NT2/D1 (cell line): ENCODE measurements at regions not wholly inside any gene's neighbourhood (a gene's known extent, or its start where the extent isn't known, plus 50 kb on each side); places are given as distances from the start of the nearest gene placed in this dataset.

ENCODE experiments used
- YY1 ChIP-seq: IDR thresholded peaks from 2 replicates; pipeline ENCODE4 v1.6.1; 2011; ENCODE audit not compliant: insufficient read length, insufficient read depth
- ZNF274 ChIP-seq: IDR thresholded peaks from 2 replicates; pipeline ENCODE4 v1.6.1; 2011; ENCODE audit warnings: mild to moderate bottlenecking, low read depth, low read length

GRCh38 chr11:115780646-115781362 lies 276.6 kb upstream of the CADM1 start:
- no peak for TF ChIP-seq ZNF274
- TF ChIP-seq YY1 = no peak
